Neuronal stem cell (in vitro differentiated cells): ENCODE measurements at regions not wholly inside any gene's neighbourhood (a gene's known extent, or its start where the extent isn't known, plus 50 kb on each side); places are given as distances from the start of the nearest gene placed in this dataset.

Experiments used
- DNase-seq: peaks from one replicate; pipeline ENCODE4 v3.0.0-alpha.2; 2013; ENCODE audit warnings: low spot score
- H2AFZ ChIP-seq: one replicate; pipeline ENCODE4 v1.6.1; 2013; ENCODE audit warnings: mild to moderate bottlenecking, low read length, inconsistent platforms
- H2AK5ac ChIP-seq: 2 replicates; pipeline ENCODE4 v1.6.1; 2013; ENCODE audit warnings: low read depth, mild to moderate bottlenecking, inconsistent platforms, low read length, moderate library complexity, mixed read lengths
- H2BK120ac ChIP-seq: 2 replicates; pipeline ENCODE4 v1.6.1; 2013; ENCODE audit warnings: low read depth, mild to moderate bottlenecking, inconsistent platforms, low read length, moderate library complexity, mixed read lengths
- H2BK12ac ChIP-seq: one replicate; pipeline ENCODE4 v1.6.1; 2013; ENCODE audit warnings: low read length, inconsistent platforms
- H2BK15ac ChIP-seq: 2 replicates; pipeline ENCODE4 v1.6.1; 2013; ENCODE audit warnings: mild to moderate bottlenecking, low read length, inconsistent platforms, mixed read lengths
- H2BK5ac ChIP-seq: one replicate; pipeline ENCODE4 v1.6.1; 2013; ENCODE audit warnings: inconsistent platforms, mild to moderate bottlenecking, low read length, moderate library complexity
- H3K14ac ChIP-seq: one replicate; pipeline ENCODE4 v1.6.1; 2013; ENCODE audit warnings: low read length, inconsistent platforms
- H3K18ac ChIP-seq: 2 replicates; pipeline ENCODE4 v1.6.1; 2013; ENCODE audit warnings: low read length, inconsistent platforms
- H3K23ac ChIP-seq: 2 replicates; pipeline ENCODE4 v1.6.1; 2013; ENCODE audit warnings: low read depth, mild to moderate bottlenecking, mixed read lengths, low read length, inconsistent platforms; ENCODE audit not compliant: poor library complexity
- H3K27ac ChIP-seq: replicated peaks from 3 replicates; pipeline ENCODE4 v1.5.1; 2013; ENCODE audit warnings: low read length, inconsistent platforms
- H3K27me3 ChIP-seq, 3 experiments: 2 replicates each; pipeline ENCODE4 v1.6.1; 2013; ENCODE audit warnings: low read length in 3 of 3, mild to moderate bottlenecking in 2 of 3, inconsistent platforms in 1 of 3, low read depth in 1 of 3, mixed read lengths in 1 of 3, moderate library complexity in 1 of 3; ENCODE audit not compliant: control insufficient read depth in 3 of 3, insufficient read depth in 3 of 3
- H3K36me3 ChIP-seq, 2 donors: replicated peaks in 1 of 2; 2 replicates each; pipeline ENCODE4 v1.6.1; 2013; ENCODE audit warnings: low read length in 2 of 2; ENCODE audit not compliant: control insufficient read depth in 2 of 2, insufficient read depth in 2 of 2
- H3K4ac ChIP-seq: 2 replicates; pipeline ENCODE4 v1.6.1; 2013; ENCODE audit warnings: inconsistent platforms, mild to moderate bottlenecking, low read length, moderate library complexity
- H3K4me1 ChIP-seq, 2 donors: 1 replicate in 1 of 2; 2 replicates in 1 of 2; pipeline ENCODE4 v1.6.1; 2013; ENCODE audit warnings: low read length in 2 of 2, low read depth in 1 of 2; ENCODE audit not compliant: control insufficient read depth in 2 of 2, insufficient read depth in 1 of 2
- H3K4me2 ChIP-seq: one replicate; pipeline ENCODE4 v1.6.1; 2013; ENCODE audit warnings: mild to moderate bottlenecking, low read length, inconsistent platforms; ENCODE audit not compliant: insufficient read depth, poor library complexity, severe bottlenecking
- H3K4me3 ChIP-seq, 2 donors: 2 replicates each; pipeline ENCODE4 v1.5.1; 2013; ENCODE audit warnings: low read length in 2 of 2, mild to moderate bottlenecking in 2 of 2, inconsistent platforms in 1 of 2, moderate library complexity in 1 of 2
- H3K79me1 ChIP-seq: one replicate; pipeline ENCODE4 v1.6.1; 2013; ENCODE audit warnings: low read depth, mild to moderate bottlenecking, inconsistent platforms, low read length, moderate library complexity
- H3K9ac ChIP-seq: one replicate; pipeline ENCODE4 v1.6.1; 2013; ENCODE audit warnings: mild to moderate bottlenecking, low read depth, low read length, inconsistent platforms; ENCODE audit not compliant: poor library complexity
- H3K9me3 ChIP-seq, 2 donors: replicated peaks in 1 of 2; 2 replicates each; pipeline versions ENCODE3 to v1.6.1; 2013; ENCODE audit warnings: low read length in 2 of 2, mild to moderate bottlenecking in 2 of 2, inconsistent platforms in 1 of 2, low read depth in 1 of 2, mixed read lengths in 1 of 2, moderate library complexity in 1 of 2; ENCODE audit not compliant: control insufficient read depth in 2 of 2, insufficient read depth in 1 of 2
- H4K8ac ChIP-seq: one replicate; pipeline ENCODE4 v1.6.1; 2013; ENCODE audit warnings: low read depth, mild to moderate bottlenecking, inconsistent platforms, low read length, moderate library complexity
- H4K91ac ChIP-seq: one replicate; pipeline ENCODE4 v1.6.1; 2013; ENCODE audit warnings: low read length, low read depth, mild to moderate bottlenecking, inconsistent platforms; ENCODE audit not compliant: poor library complexity
- WGBS, 2 donors: extraction: QIAGEN DNeasy Blood & Tissue Kit; methylation state at CpG; one replicate each; pipeline ENCODE4 v1.1.7; 2013; ENCODE audit warnings: missing lambda C conversion rate in 2 of 2, mixed read lengths in 1 of 2; ENCODE audit not compliant: insufficient read length in 2 of 2, insufficient replicate concordance in 1 of 2; ENCODE audit errors: extremely low coverage in 2 of 2; 5-methylcytosine and 5-hydroxymethylcytosine counted together

- H3K9ac ChIP-seq: no peak overlapping the region
- no peak overlapping the region for H3K23ac ChIP-seq
- no peak overlapping the region for H3K4me2 ChIP-seq
Measured at GRCh38 chr2:216770050-216770449, 74.7 kb upstream of the IGFBP5 start.

DNA sequence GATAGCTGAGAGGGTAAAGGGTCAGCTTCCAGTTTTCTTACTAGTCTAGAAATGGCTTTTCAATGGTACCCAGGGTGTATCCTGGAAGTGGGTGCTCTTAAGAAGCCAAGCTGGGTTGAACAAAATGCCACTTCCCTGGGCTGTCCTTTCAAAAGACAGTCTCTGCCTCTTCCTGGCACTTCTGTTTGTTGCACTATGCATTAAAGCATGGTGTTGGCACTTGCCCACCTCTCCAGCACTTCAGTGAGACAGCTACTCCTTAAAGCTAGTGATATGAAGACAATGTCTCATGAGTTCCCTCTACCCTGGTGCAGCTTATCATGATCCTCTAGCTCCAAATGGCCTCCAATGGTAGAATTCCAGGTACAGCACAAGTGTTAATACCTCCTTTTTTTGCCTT, 74.3 kb upstream of the IGFBP5 start:
- H3K4me3 ChIP-seq: no peak overlapping the region
- H4K91ac ChIP-seq: no peak overlapping the region
- no peak overlapping the region for H2BK12ac ChIP-seq
- H3K9ac ChIP-seq: no peak overlapping the region
- no peak overlapping the region for H2BK15ac ChIP-seq
- no peak overlapping the region for H3K23ac ChIP-seq
- no peaks in the 10 kb centered on the region for H3K36me3 ChIP-seq
- no peak overlapping the region for H2BK120ac ChIP-seq
- H4K8ac ChIP-seq: no peak overlapping the region
- H3K4ac ChIP-seq: no peak overlapping the region
- H3K27ac ChIP-seq: no peak overlapping the region
- H3K14ac ChIP-seq: no peak overlapping the region
- H3K9me3 ChIP-seq: peaks cover 2 to 10% of the 10 kb centered on the region in 2 donors
- H3K79me1 ChIP-seq: no peaks in the 10 kb centered on the region
- H3K4me1 ChIP-seq: peaks cover 15 to 24% of the 10 kb centered on the region in 2 donors
- no peak overlapping the region for H3K18ac ChIP-seq
- no peak overlapping the region for H3K4me2 ChIP-seq
- no peak overlapping the region for H2AFZ ChIP-seq
- no peak overlapping the region for H2AK5ac ChIP-seq
- no peak overlapping the region for H2BK5ac ChIP-seq
- DNase-seq: no peak
- no peaks in the 10 kb centered on the region for H3K27me3 ChIP-seq

More at GRCh38 chr2:216770050-216770449, 74.7 kb upstream of the IGFBP5 start:
- no peak for DNase-seq
- peaks cover 15 to 21% of the 10 kb centered on the region in 2 donors for H3K4me1 ChIP-seq
- H3K36me3 ChIP-seq: no peaks in the 10 kb centered on the region
- H4K91ac ChIP-seq: no peak overlapping the region
- H3K18ac ChIP-seq: peak overlapping the region; percentile 79
- no peak overlapping the region for H2AK5ac ChIP-seq
- H2BK120ac ChIP-seq: no peak overlapping the region
- no peak overlapping the region for H4K8ac ChIP-seq
- no peak overlapping the region for H2BK15ac ChIP-seq
- H3K9me3 ChIP-seq: peaks cover 2 to 10% of the 10 kb centered on the region in 2 donors
- peak overlapping the region; percentile 6 for H2AFZ ChIP-seq
- no peaks in the 10 kb centered on the region for H3K79me1 ChIP-seq
- no peak overlapping the region for H2BK5ac ChIP-seq
- H3K27ac ChIP-seq: no peak overlapping the region
- H3K27me3 ChIP-seq: no peaks in the 10 kb centered on the region
- H3K4me3 ChIP-seq: no peak overlapping the region
- H3K4ac ChIP-seq: no peak overlapping the region
- WGBS, 2 donors: no CpG with 5 or more reads among the region's 3 CpGs
- no peak overlapping the region for H2BK12ac ChIP-seq
- no peak overlapping the region for H3K14ac ChIP-seq

- H2AFZ ChIP-seq: no peak overlapping the region
- no peaks in the 10 kb centered on the region for H3K36me3 ChIP-seq
- H3K4me3 ChIP-seq: no peak overlapping the region
- H3K4ac ChIP-seq: no peak overlapping the region
- H3K27ac ChIP-seq: no peak overlapping the region
- no peak overlapping the region for H2BK5ac ChIP-seq
- H4K8ac ChIP-seq: no peak overlapping the region
- no CpG with 5 or more reads among the region's 3 CpGs for WGBS, 2 donors
- H3K23ac ChIP-seq: no peak overlapping the region
- no peak overlapping the region for H3K9ac ChIP-seq
- H3K9me3 ChIP-seq: peaks cover 2 to 10% of the 10 kb centered on the region in 2 donors
- no peak overlapping the region for H4K91ac ChIP-seq
- H3K4me1 ChIP-seq: peaks cover 15 to 24% of the 10 kb centered on the region in 2 donors
- peak overlapping the region; percentile 60 for H3K18ac ChIP-seq
- H2AK5ac ChIP-seq: no peak overlapping the region
- no peak overlapping the region for H3K14ac ChIP-seq
- H2BK15ac ChIP-seq: no peak overlapping the region
- H2BK120ac ChIP-seq: no peak overlapping the region
- no peaks in the 10 kb centered on the region for H3K79me1 ChIP-seq
- no peak for DNase-seq
- peak overlapping the region; percentile 31 for H2BK12ac ChIP-seq
- H3K27me3 ChIP-seq: no peaks in the 10 kb centered on the region
- H3K4me2 ChIP-seq: no peak overlapping the region
Measured at GRCh38 chr2:216768908-216769411, 73.6 kb upstream of the IGFBP5 start.

DNA sequence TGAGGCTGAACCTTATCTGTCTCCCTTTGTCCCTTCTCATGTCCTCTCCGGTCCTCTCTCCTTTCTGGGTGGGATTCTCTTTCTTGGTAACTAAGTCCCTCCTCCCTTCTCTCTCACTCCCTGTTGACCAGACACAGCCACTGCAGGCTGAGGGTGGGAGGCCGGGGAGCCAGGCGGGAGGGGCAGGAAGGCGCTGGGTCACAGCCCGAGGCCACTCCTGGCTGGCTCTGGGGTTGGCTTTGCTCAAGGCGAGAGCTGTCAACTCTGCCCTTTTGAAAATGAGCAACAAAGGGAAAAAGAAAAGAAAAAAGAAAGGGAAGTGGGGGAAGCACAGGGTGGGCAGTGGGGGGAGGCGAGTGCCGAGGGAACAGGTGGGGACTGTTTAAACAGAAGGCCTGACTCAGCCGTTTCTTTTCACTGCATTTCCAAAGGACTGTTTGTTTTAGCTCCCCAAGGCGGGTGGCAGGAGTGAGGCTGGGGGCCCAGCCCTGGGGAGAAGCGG, 70.5 kb upstream of the IGFBP5 start:
- Histone ChIP-seq H3K4me2 (peak overlapping the region; percentile 21), H2BK15ac (no peak overlapping the region), H3K36me3 (no peaks in the 10 kb centered on the region), H2BK120ac (no peak overlapping the region), H3K9ac (no peak overlapping the region), H3K4me3 (no peak overlapping the region), H3K23ac (no peak overlapping the region), H2AFZ (no peak overlapping the region), H3K14ac (no peak overlapping the region), H3K4ac (no peak overlapping the region), H2BK5ac (no peak overlapping the region), H3K9me3 (peaks cover 0 to 2% of the 10 kb centered on the region in 2 donors), H2BK12ac (no peak overlapping the region), H3K4me1 (peaks cover 16 to 24% of the 10 kb centered on the region in 2 donors), H3K79me1 (no peaks in the 10 kb centered on the region), H3K18ac (no peak overlapping the region), H4K91ac (no peak overlapping the region), H3K27ac (peak overlapping the region; percentile 52), H3K27me3 (no peaks in the 10 kb centered on the region), H4K8ac (no peak overlapping the region), H2AK5ac (no peak overlapping the region)
- DNase-seq: peak; percentile 90
- WGBS, 2 donors: no CpG with 5 or more reads among the region's 11 CpGs
